GM21381 (cell line): ENCODE measurements at regions not wholly inside any gene's neighbourhood (a gene's known extent, or its start where the extent isn't known, plus 50 kb on each side); places are given as distances from the start of the nearest gene placed in this dataset.

Source experiments
- ATAC-seq: cut with Tn5 transposase; IDR thresholded peaks from one replicate; pipeline ENCODE4 v1.9.1; 2021; ENCODE audit warnings: mild to moderate bottlenecking, moderate library complexity; ENCODE audit not compliant: unreplicated experiment

DNA sequence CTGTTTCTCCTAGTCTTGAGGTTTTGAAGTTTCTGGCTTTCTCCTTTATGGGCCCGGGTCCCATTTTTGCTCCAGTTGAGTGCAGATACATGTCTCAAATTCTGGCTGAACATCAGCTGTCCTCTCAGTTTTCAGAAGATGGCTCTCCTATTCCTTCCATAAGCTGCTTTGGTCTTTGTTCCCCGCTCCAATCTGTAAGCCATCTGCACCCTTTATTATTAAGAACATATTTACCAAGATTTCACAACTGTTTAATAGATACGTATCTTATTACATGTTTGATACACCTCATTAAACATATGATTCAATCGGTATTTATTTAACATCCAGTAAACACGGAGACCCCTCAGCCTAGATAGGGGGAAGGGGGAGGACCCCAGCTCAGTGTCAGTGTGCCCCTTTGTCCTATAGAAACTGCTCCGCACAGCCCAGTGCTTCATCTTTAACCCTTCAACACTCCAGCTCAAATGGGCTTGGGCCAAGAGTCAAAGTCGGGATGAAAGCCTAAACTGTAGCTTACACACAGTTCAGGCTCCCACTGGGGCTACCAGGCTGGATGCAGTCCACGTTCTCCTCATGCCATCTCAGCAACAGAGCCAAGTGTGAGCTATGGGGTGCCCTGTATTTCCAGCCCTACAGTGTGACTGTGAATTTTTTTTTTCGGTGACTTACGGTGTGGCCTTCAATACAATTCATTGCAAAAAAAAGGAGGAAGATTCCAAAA lies 166.0 kb upstream of the ZFHX3 start:
- ATAC-seq, result no peak

DNA sequence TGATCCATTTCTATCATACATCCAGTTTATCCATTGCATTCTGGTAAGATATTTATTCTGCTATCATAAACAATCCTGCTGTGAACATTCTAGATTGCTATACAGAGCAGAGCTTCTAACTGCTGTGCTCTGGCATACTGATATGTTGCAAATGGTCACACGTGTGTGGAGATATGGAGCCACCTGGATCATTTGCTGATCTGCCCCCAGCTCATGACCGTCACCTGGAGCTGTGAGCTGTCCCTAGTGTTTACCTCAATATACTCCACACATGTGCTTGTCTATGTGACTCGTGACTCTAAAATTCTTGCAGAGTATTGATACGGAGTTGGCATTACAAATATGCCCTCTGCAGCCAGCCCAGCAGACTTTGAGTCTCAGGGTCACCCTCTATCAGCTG lies 164.5 kb upstream of the ZFHX3 start:
- ATAC-seq, result no peak

DNA sequence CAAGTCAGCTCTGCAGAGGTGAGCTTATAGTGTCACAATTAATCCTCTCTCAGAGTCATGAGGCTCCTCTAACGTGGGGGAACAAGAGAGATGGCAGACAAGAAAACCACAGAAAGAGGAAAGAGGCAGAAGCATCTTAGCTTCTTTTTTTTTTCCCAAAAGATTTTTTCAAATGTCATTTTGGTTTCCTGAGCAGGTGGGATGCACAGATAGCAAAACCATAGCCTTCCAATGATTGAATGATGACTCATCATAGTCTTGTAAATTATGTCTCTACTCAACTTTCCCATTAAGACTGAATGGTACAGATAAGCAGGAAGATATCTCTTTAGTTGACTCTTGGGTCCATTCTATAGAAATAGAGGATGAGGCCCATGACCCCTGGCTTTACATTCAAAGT lies 162.8 kb upstream of the ZFHX3 start:
- ATAC-seq, result no peak

DNA sequence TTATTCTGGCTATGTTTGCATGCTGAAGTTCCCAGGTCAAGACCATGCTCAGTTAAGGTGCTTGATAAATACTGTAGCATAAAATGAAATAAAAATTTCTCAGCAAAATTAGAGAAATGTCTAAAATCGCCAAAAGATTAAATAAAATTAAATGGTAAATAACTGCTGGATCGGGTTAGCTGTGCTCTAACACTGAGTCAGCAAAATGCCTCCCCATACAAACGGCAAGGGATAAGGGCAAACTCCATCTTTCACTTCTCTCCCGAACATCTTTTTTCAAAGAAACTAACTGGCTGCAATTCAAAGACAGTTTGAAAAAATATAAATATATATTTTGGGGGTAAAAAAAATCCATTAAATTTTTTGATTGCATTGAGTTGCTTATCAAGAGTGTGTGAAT lies 162.2 kb upstream of the ZFHX3 start:
- no peak for ATAC-seq

DNA sequence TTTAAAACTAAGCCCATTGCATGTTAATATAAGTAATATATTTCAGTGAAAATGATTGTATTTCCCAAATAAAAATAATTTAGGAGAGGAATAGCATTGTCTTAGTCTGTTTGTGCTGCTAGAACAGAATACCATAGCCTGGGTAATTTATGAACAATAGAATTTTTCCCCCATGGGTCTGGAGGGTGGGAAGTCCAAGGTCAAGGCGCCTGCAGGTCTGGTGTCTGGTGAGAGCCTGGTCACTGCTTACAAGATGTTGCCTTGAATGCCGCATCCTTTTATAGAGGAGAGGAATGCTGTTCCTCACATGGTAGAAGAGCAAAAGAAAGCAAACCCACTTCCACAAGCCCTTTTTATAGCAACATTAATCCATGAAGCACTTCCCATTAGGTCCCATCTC lies 161.3 kb upstream of the ZFHX3 start:
- ATAC-seq, result no peak

DNA sequence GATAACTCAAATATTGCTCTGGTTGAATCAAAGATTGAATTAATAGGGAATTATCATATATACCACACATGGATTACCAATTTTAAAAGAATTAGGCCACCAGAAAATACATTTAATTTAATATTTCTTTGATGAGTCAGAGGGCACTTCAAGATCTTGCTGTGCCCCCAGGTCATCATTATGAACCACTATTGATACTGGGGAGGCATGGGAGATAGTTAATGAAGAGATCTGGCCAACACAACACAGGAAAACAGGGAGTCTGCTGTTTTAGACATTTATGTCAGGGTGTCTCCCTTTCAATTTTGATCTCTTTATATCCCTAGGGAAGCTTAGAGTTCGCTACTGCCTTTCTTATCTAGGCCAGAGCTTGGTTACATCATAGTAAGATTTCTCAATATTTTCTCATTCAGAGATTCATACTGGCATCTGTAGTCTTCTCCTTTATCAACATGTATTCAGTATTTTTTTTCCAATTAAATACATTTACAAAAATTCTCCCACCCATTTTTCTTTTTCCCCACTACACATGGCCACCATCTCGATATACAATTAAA lies 158.3 kb upstream of the ZFHX3 start:
- no peak for ATAC-seq

DNA sequence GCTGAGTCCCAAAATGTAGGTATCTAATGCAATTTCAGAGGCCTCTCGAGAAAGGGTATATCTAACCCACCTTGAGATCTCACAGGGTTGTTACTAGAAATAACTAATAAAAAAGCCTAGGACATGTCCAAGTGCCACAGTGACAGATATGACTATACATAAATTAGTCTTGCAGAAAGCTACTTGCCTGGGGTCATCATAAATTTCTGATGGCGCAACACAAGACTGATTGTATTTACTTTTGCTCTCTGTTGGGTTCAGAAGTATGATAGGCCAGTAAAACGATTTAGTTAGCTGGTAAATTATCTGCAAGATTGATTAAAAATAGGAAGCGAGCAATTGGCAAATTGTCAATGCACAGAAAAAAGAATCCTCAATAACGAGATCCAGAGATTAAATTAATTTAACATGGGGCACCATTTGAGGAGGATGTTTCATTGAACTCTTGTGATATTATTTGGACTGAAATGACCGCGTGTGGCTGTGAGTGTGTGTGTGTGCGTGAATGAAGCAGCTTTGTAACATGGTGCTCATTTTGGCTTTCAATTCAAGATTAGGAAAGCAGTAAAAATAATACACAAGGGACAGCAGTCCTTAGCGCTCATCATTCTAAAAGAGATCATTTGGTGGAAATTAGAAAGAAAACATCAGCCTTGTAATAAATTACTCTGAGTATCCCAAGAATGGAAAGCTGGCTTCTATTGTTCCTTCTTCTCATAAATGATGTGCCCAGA lies 157.4 kb upstream of the ZFHX3 start:
- no peak for ATAC-seq

DNA sequence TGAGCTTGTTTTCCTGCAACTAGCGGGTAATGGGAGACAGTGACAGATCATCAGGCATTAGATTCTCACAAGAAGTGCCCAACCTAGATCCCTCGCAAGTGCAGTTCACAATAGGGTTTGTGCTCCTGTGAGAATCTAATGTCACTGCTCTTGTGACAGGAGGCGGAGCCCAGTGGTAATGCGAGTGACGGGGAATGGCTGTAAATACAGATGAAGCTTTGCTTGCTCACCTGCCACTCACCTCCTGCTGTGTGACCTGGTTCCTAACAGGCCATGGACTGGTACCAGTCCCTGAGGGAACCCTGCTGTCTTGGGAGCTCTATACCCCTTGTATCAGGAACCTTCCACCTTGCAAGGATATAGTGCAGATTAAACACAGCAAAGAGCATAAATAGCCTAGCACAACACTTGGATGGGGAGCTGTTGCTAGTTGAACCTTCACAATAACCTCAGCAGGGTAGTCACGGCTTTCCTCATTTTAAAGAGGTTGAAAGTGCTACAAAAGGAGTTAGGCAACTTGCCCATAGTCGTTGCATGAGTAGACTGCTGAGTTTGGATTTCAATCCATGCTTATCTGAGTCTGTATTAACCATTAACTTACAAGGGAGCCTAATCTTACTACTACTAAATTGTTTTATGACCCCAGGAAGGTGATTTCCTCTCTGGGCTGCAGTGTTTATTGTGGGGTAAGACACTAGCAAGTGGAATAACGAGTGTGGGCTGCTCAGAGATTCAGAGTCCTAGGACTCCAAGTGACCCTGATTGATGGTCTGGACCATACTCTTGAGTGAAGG lies 156.6 kb upstream of the ZFHX3 start:
- ATAC-seq, result no peak

DNA sequence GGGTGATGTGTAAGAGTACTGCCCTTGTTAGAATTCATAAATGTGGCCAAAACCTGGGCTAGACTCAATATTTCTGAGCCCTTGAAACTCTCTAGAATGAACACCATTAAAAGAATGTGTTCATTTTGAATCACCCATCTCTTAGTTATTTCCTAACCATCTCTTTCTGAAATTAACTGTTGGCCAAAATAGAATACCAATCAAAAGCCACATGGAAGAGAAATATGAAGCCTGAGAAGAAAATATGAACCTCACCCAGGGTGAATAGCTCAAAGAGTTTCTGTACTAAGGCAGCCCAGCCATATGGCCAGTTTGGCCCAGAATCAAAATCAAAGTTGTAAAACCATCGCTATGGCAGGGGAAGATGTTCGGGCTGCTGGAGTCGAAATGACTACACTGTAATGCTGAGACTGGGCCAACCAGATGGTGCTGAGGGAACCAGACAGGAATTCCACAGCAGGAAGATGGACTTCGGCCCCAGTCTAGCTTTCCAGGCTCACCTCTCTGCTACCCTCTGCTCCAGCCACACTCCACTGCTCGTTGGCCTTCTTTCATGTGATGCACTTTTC lies 154.3 kb upstream of the ZFHX3 start:
- ATAC-seq, result no peak

DNA sequence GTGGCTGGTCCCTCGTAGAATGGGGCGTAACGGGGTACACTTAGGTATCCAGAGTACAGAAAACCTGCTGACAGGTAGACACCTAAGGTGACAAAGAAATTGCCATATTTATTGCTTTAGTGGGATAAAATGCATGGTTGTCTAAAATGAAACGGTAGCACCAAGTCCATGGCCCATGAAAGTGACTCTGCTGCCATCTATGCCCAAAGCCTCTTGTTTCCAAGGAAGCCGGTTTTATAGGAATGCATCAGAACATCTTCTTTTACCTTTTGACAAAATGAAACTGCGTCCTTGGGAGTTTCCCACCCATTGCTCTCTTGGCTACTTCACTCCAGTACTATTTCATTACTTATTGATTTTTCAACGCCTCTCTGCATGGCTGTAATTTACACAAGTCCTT lies 151.3 kb upstream of the ZFHX3 start:
- ATAC-seq, result no peak

DNA sequence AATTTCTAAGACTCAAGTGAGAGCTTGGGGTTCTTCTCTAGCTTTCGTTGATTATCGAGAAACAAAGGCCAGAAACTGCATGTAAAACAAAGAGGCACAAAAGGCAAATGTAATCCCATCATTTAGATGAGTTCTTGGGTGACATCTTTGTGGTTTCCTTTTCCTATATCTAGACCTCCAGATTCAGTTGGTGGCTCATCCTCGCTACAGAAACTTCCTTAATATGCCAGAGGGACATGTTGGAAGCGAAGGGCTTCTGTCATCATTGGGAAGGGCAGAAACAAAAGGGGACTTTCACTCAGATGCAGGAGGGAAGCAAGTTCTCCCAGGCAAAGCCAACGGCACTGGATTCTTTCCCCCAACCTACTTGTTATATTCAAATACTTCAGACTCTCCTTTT lies 150.6 kb upstream of the ZFHX3 start:
- ATAC-seq, result no peak

DNA sequence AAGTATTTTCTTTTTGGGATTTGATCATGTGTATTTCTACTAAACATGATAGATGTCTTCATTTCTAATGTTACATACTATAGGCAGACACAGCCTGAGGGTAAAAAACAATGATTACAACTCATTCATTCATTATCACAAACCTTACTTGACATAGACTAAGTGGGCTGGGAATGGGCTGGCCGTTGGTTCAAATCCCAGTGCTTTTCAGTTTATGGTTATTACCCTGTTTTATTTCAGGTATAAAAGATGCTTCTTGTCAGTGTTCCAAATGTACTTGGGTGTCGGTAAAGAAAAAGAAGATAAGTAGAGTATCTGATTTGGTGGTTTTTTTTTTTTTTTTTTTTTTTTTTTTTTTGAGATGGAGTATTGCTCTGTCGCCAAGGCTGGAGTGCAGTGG lies 149.7 kb upstream of the ZFHX3 start:
- no peak for ATAC-seq

DNA sequence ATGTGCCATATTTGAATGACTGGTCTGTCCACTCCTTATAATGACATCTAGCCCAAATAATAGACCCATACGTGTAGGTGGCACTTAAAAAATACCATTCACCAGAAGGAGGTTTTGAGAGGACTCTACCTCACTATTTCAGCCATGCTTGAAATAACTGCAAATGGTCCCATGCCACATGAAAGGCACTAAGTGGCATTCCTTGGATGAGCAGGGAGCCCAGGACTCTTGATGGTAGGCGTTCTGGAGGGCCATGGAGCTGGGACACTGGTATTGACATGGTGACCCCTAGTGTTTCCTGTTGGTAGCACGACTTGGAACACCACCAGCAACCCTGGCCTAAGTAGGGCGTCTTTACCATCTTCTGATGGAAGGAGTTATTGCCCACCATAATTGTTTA lies 148.7 kb upstream of the ZFHX3 start:
- ATAC-seq, result no peak

DNA sequence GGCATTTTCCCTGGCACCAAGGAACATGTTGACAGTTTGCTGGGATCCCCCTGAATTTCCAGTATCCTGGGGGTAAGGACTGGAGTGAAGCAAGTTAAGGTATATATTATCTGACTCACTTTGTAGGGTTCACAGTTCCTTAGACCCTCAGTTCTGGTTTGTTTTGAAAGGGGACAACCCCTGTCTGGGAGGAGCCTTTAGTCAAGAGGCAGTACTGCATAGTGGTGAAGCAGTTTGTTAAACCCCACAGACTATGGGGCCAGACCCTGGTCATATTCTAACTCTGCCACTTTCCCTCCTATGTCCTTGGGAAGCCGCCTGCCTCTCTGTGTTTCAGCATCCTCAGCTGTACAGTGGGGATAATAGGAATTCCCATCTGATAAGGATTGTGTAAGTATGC lies 145.5 kb upstream of the ZFHX3 start:
- no peak for ATAC-seq

DNA sequence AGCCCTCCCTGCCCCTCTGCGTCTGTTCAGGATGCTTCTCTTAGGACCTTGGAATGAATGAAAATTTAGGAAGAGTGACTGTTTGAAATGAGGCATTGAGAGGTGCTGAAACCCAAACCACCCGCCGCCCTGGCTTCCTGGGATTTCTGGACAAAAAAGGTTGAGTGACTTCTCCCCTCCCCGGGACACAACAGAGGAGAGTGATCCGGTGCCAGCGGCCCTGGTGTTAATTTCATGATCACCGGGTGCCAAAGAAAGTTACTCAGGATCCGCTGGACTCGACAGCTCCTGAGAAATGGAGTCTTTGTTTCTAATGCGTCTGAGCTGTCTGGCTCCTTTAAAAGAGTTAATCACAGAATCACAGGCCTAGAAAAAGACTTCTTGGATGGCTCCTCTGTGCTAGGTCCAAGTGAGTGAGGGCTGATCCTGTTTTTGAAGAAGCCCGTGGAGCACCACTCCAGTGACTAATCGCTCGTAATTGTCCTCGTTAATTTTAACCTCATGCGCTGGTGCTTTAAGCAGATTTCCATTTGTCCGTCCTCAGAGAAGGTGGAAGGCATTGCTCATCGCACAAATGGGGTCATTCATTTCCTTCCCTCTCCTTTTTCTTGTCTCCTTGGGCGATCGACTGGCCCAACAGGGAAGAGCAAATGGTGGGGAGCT lies 144.4 kb upstream of the ZFHX3 start:
- ATAC-seq, result no peak

DNA sequence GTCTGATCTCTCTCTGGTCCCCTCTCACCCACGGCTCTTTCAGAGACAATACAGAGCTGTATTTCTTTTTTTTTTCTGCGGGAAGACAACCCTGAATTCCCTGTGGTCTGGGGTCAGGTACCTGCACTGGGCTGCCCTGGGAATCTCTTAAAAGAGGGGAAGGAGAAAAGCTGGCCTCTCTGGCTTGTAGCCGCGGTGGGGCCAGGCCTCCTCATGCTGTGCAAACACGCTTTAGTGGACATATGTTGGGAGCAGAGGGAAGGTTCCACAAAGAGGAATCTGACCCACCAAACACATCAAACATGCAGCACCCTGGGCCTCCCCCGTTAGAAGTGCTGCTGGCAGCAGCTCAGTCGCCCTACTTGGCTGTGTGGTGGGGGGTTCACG lies 143.7 kb upstream of the ZFHX3 start:
- ATAC-seq, result no peak

DNA sequence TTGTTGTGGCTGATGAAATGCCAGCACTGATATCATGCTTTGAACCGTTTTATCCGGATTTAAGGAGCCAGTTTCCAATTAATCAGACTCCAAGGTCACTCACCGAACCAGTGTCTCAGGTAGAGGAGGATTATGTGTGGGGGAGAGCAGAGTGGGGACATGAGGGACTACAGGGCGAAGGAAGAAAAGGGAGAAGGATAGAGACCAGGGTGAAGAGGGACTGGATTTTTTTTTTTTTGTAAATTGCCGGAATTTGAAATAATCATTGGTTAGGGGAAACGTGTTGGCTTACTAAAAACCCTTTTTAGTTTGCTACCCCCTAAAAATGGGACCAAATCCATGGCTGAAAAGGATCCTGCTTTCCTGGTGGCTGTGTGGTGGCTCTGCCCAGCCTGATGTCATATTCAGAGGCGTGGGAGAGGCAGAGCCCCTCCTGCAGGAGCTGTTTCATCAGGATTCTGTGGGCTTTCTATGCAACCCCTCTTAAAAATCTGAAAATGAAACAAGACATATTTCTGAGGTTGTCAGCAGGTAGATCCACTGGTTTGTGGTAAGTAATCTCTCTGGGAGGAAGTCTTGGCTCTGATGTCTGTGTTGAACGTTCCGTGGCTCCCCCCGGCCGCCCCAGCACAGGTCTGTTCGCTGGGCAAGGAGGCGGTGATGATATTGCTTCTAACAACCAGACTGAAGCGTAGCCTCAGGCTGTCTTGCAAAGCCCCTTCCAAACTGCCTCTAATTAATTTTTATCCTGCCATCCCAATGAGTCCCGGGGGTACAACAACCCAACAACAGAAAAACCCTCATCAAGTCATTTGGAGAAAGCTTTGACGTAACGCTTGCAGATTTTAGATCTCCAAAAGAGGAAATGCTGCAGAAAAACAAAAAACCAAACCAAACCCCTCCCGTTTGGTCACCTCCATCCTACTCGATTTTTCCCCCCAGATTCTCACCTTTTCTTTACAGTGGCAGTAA lies 143.0 kb upstream of the ZFHX3 start:
- ATAC-seq, result no peak

DNA sequence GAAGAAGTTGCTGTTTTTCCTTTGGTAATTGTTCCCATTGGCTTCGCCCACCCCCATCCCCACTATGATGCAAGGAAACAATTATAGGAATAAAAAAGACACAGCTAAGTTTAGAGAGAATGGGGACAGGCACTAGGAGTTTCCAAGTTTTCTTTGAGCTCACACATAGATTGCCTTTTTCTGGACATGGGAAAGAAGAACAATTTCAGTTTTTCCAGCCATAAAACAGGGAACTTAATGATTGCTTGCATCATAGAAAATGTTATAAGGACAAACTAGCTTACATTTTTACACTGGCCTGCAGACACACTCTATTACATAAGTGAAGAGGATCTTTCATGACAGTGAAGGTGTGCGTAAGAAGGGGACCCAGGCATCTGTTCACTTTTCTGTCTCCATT lies 142.3 kb upstream of the ZFHX3 start:
- ATAC-seq, result no peak

DNA sequence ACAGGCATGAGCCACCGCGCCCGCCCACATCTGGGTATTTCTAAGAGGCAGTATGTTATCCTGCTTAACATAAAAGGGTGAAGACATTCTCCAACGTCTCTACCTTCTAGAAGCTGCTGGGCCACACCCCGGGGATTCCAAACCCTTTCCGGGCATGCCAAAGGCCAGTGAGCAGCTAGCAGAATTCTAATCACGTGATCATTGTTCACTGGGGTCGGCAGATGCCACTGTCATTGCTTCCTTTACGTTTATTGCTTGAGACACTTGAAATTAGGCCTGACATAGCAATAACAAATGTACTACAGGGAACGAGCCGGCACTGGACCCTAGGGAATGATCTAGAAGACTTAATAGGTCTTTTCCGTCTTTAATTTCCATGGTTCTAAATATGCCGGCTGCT lies 141.2 kb upstream of the ZFHX3 start:
- no peak for ATAC-seq
